SK-N-SH (cell line): ENCODE measurements at regions not wholly inside any gene's neighbourhood (a gene's known extent, or its start where the extent isn't known, plus 50 kb on each side); places are given as distances from the start of the nearest gene placed in this dataset.

Experiments used
- CTCF ChIA-PET: fragments of 300-600, 350-600 bp; formaldehyde crosslinking; extraction: SDS; loops from one replicate; lab custom pipeline; 2021; lab: Yijun Ruan, JAX
- POLR2A ChIA-PET: fragments of 350-600 bp; sonication (Branson Sonifier 250); formaldehyde crosslinking; extraction: SDS; loops from one replicate; lab custom pipeline; 2020; ENCODE audit warnings: antibody characterized with exemption, inconsistent platforms; lab: Yijun Ruan, JAX
- DNase-seq: peaks from one replicate; pipeline ENCODE4 v3.0.0; 2012
- H2AFZ ChIP-seq: fragments of 200-600 bp; sonication (generic); 2 replicates; pipeline ENCODE4 v1.8.1; 2016; ENCODE audit warnings: antibody characterized with exemption, mild to moderate bottlenecking, low read depth
- H3F3A ChIP-seq: fragments of 200-600 bp; sonication (generic); replicated peaks from 2 replicates; pipeline ENCODE3; 2016; ENCODE audit warnings: antibody characterized with exemption, mild to moderate bottlenecking; ENCODE audit not compliant: insufficient read depth
- H3K27ac ChIP-seq, 2 experiments: fragments of 200-500 bp in 1 of 2; fragments of 200-600 bp in 1 of 2; sonication (Bioruptor generic) in 1 of 2; sonication (generic), shearing (Covaris generic) in 1 of 2; 2 replicates each; pipeline versions ENCODE4 v1.5.1 to v1.6.1; 2014 to 2016; ENCODE audit warnings: low read depth in 2 of 2, inconsistent platforms in 1 of 2, low read length in 1 of 2, mild to moderate bottlenecking in 1 of 2, mixed read lengths in 1 of 2
- H3K27me3 ChIP-seq: fragments of 200-600 bp; sonication (generic), shearing (Covaris generic); 2 replicates; pipeline ENCODE4 v1.6.1; 2016; ENCODE audit warnings: mixed run types; ENCODE audit not compliant: insufficient read depth
- H3K36me3 ChIP-seq, 2 experiments: fragments of 200-500 bp in 1 of 2; fragments of 200-600 bp in 1 of 2; sonication (Bioruptor generic) in 1 of 2; sonication (generic) in 1 of 2; replicated peaks in 1 of 2; 2 replicates each; pipeline versions ENCODE3 to v1.5.1; 2014 to 2016; ENCODE audit warnings: low read length in 1 of 2, mild to moderate bottlenecking in 1 of 2; ENCODE audit not compliant: insufficient read depth in 2 of 2, control insufficient read depth in 1 of 2
- H3K4me1 ChIP-seq, 2 experiments: fragments of 200-500 bp in 1 of 2; fragments of 200-600 bp in 1 of 2; sonication (Bioruptor generic) in 1 of 2; sonication (generic), shearing (Covaris generic) in 1 of 2; 2 replicates each; pipeline versions ENCODE4 v1.5.1 to v1.6.1; 2014 to 2016; ENCODE audit warnings: low read depth in 1 of 2, low read length in 1 of 2, mixed run types in 1 of 2; ENCODE audit not compliant: insufficient read depth in 2 of 2, control insufficient read depth in 1 of 2
- H3K4me2 ChIP-seq: fragments of 200-600 bp; sonication (generic), shearing (Covaris generic); 2 replicates; pipeline ENCODE4 v1.6.1; 2017; ENCODE audit warnings: mixed run types
- H3K4me3 ChIP-seq, 2 experiments: fragments of 200-500 bp in 1 of 2; fragments of 200-600 bp in 1 of 2; sonication (Bioruptor generic) in 1 of 2; sonication (generic), shearing (Covaris generic) in 1 of 2; 2 replicates each; pipeline versions ENCODE4 v1.5.1 to v1.8.1; 2014 to 2016; ENCODE audit warnings: low read depth in 2 of 2, inconsistent platforms in 1 of 2, low read length in 1 of 2, mild to moderate bottlenecking in 1 of 2, mixed read lengths in 1 of 2, moderate library complexity in 1 of 2
- H3K79me2 ChIP-seq: fragments of 200-600 bp; sonication (generic); 2 replicates; pipeline ENCODE4 v1.8.1; 2017; ENCODE audit warnings: mild to moderate bottlenecking; ENCODE audit not compliant: insufficient read depth
- H3K9ac ChIP-seq: fragments of 200-600 bp; sonication (generic); 2 replicates; pipeline ENCODE4 v1.6.1; 2017; ENCODE audit warnings: mixed run types
- H3K9me2 ChIP-seq: fragments of 200-600 bp; sonication (generic); 2 replicates; pipeline ENCODE4 v1.6.1; 2017; ENCODE audit warnings: mixed run types
- H3K9me3 ChIP-seq: fragments of 200-600 bp; sonication (generic); 2 replicates; pipeline ENCODE4 v1.6.1; 2017; ENCODE audit warnings: mixed run types, mild to moderate bottlenecking, moderate library complexity
- H4K20me1 ChIP-seq: fragments of 200-600 bp; sonication (generic); 2 replicates; pipeline ENCODE4 v1.6.1; 2017; ENCODE audit warnings: mild to moderate bottlenecking, mixed run types; ENCODE audit not compliant: insufficient read depth
- EP300 ChIP-seq, 2 experiments: IDR thresholded peaks; 2 replicates each; pipeline versions ENCODE4 v1.4.0 to v1.6.1; 2012; ENCODE audit warnings: borderline replicate concordance in 1 of 2, low read depth in 1 of 2, low read length in 1 of 2
- FOSL2 ChIP-seq: IDR thresholded peaks from 2 replicates; pipeline ENCODE4 v1.4.0; 2012; ENCODE audit warnings: low read depth, mild to moderate bottlenecking, moderate library complexity, borderline replicate concordance
- FOXM1 ChIP-seq: IDR thresholded peaks from 2 replicates; pipeline ENCODE4 v1.4.0; 2012; ENCODE audit warnings: low read depth, mild to moderate bottlenecking
- GATA2 ChIP-seq: sonication (generic); formaldehyde crosslinking; IDR thresholded peaks from 2 replicates; pipeline ENCODE4 v1.5.0; 2020; ENCODE audit warnings: mild to moderate bottlenecking, missing genetic modification reagents
- IRF3 ChIP-seq: fragments of 150-350 bp; IDR thresholded peaks from 2 replicates; pipeline ENCODE4 v1.6.1; 2016; ENCODE audit warnings: mild to moderate bottlenecking, low read depth, low read length
- JUND ChIP-seq: IDR thresholded peaks from 2 replicates; pipeline ENCODE4 v1.4.0; 2012
- PBX3 ChIP-seq: IDR thresholded peaks from 2 replicates; pipeline ENCODE4; 2012
- POLR2AphosphoS5 ChIP-seq: IDR thresholded peaks from 2 replicates; pipeline ENCODE4 v1.6.1; 2012; ENCODE audit warnings: low read depth, low read length
- RAD21 ChIP-seq: IDR thresholded peaks from 2 replicates; pipeline ENCODE4 v1.6.1; 2012; ENCODE audit warnings: mild to moderate bottlenecking, low read length
- RCOR1 ChIP-seq: fragments of 150-350 bp; IDR thresholded peaks from 2 replicates; pipeline ENCODE4 v1.6.1; 2017; ENCODE audit warnings: antibody characterized with exemption, low read length
- SIN3A ChIP-seq: IDR thresholded peaks from 2 replicates; pipeline ENCODE4 v1.6.1; 2012; ENCODE audit warnings: low read depth, mild to moderate bottlenecking, low read length, moderate library complexity, borderline replicate concordance
- TEAD4 ChIP-seq: IDR thresholded peaks from 2 replicates; pipeline ENCODE4 v1.4.0; 2012; ENCODE audit warnings: mild to moderate bottlenecking, borderline replicate concordance; ENCODE audit not compliant: insufficient read depth
- ZBTB33 ChIP-seq: IDR thresholded peaks from 2 replicates; pipeline ENCODE4 v1.4.0; 2012; ENCODE audit warnings: low read depth, borderline replicate concordance
- WGBS: methylation state at CpG from one replicate; pipeline ENCODE4 v1.1.6; 2017; ENCODE audit warnings: low lambda C conversion rate; 5-methylcytosine and 5-hydroxymethylcytosine counted together
- TF ChIP-seq, protein P1 (sequence below): fragments of 150-350 bp; IDR thresholded peaks from 2 replicates; pipeline ENCODE4 v1.6.1; 2017; ENCODE audit warnings: antibody characterized with exemption, low read length, low read depth, borderline replicate concordance

DNA sequence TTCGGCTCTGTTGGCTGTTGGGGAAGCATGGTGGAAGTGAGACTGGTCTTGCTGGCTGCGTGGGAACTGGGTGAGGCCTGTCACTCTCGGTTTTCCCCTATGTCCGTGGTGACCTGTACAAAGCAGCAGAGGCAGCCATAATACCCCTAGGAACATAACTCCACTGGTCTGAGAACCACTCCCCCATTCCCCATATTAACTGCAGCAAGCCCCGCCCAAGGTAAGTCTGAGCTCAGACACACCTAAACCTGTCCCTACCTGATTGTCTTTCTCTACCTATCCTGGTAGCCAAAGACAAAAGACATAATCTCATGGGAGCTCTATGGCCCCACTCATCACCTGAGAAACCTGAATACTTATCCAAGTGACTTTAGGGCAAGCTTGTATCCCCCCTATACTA is 156.3 kb upstream of the PHACTR1 start:
- ChIA-PET POLR2A (no interaction called here), CTCF (no interaction called here)
- H3F3A ChIP-seq: no peaks in the 10 kb centered on the region
- H3K4me3 ChIP-seq: no peak overlapping the region
- no peak overlapping the region for H3K4me2 ChIP-seq
- H3K4me1 ChIP-seq: no peaks in the 10 kb centered on the region
- no peak overlapping the region for H3K9ac ChIP-seq
- no peak overlapping the region for H2AFZ ChIP-seq
- no peaks in the 10 kb centered on the region for H4K20me1 ChIP-seq
- H3K9me3 ChIP-seq: no peaks in the 10 kb centered on the region
- TF ChIP-seq FOSL2 (no peak), FOXM1 (no peak), POLR2AphosphoS5 (no peak), JUND (no peak), PBX3 (no peak), SIN3A (no peak), EP300 (IDR thresholded peaks at IDR 0.05; ENCODE audit: borderline replicate concordance in 1 of 2, low read depth in 1 of 2, low read length in 1 of 2) (no peak), ZBTB33 (no peak), RAD21 (no peak), RCOR1 (no peak), IRF3 (no peak), TEAD4 (no peak), GATA2 (CRISPR knock-in tag) (no peak)
- TF ChIP-seq, protein P1, sequence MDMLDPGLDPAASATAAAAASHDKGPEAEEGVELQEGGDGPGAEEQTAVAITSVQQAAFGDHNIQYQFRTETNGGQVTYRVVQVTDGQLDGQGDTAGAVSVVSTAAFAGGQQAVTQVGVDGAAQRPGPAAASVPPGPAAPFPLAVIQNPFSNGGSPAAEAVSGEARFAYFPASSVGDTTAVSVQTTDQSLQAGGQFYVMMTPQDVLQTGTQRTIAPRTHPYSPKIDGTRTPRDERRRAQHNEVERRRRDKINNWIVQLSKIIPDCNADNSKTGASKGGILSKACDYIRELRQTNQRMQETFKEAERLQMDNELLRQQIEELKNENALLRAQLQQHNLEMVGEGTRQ: no peak
- no peak for DNase-seq
- WGBS: 67% methylated on average over 3 of the region's 5 CpGs
- H3K79me2 ChIP-seq: no peaks in the 10 kb centered on the region
- no peak overlapping the region for H3K27ac ChIP-seq
- H3K27me3 ChIP-seq: no peaks in the 10 kb centered on the region
- H3K9me2 ChIP-seq: no peaks in the 10 kb centered on the region
- no peaks in the 10 kb centered on the region for H3K36me3 ChIP-seq
